VCaP (cell line): ENCODE measurements at regions not wholly inside any gene's neighbourhood (a gene's known extent, or its start where the extent isn't known, plus 50 kb on each side); places are given as distances from the start of the nearest gene placed in this dataset.

ENCODE experiments used
- H3K27ac ChIP-seq: fragments of 450-650 bp; 2 replicates; pipeline ENCODE4 v1.5.1; 2017
- CTCF ChIP-seq: fragments of 450-650 bp; conservative IDR thresholded peaks from 2 replicates; pipeline ENCODE4 v1.5.1; 2017; ENCODE audit warnings: mild to moderate bottlenecking, moderate library complexity

- H3K27ac ChIP-seq = no peak overlapping the region
- TF ChIP-seq CTCF = no peak
Observed at GRCh38 chr6:99808992-99809391, 185.0 kb downstream of the MCHR2 start.

- no peak overlapping the region for H3K27ac ChIP-seq
- TF ChIP-seq CTCF = no peak
Observed at GRCh38 chr6:99810295-99810694, 183.7 kb downstream of the MCHR2 start.

GRCh38 chr6:99810942-99811620 lies 182.9 kb downstream of the MCHR2 start:
- TF ChIP-seq CTCF = no peak
- H3K27ac ChIP-seq = no peak overlapping the region

- TF ChIP-seq CTCF = no peak
- no peak overlapping the region for H3K27ac ChIP-seq
Observed at GRCh38 chr6:99811636-99812035, 182.4 kb downstream of the MCHR2 start.

- H3K27ac ChIP-seq = no peak overlapping the region
- TF ChIP-seq CTCF = no peak
Observed at GRCh38 chr6:99813565-99813964, 180.5 kb downstream of the MCHR2 start.

- H3K27ac ChIP-seq = no peak overlapping the region
- TF ChIP-seq CTCF = no peak
Observed at GRCh38 chr6:99814230-99814928, 179.6 kb downstream of the MCHR2 start.

GRCh38 chr6:99816795-99817194 lies 177.2 kb downstream of the MCHR2 start:
- H3K27ac ChIP-seq = no peak overlapping the region
- no peak for TF ChIP-seq CTCF
